Right lobe of liver (tissue), 4 donors: ENCODE measurements at regions not wholly inside any gene's neighbourhood (a gene's known extent, or its start where the extent isn't known, plus 50 kb on each side); places are given as distances from the start of the nearest gene placed in this dataset.

ENCODE experiments used
- CTCF ChIP-seq, 4 donors: fragments of 200-600 bp in 3 of 4; fragments of 450-650 bp in 1 of 4; IDR thresholded peaks; one replicate each; pipeline versions ENCODE4 v1.5.1 to v1.8.0; 2016 to 2022; ENCODE audit warnings: antibody characterized with exemption in 4 of 4, mild to moderate bottlenecking in 2 of 4
- POLR2A ChIP-seq: fragments of 450-650 bp; IDR thresholded peaks from one replicate; pipeline ENCODE4 v1.6.1; 2017; ENCODE audit warnings: antibody characterized with exemption, mild to moderate bottlenecking
- donor health status: DM: no; HTN: no; CAD: no.
- donor health status: DM: no; HTN: no; CAD: no.
- donor health status: DM: no; HTN: yes; CAD: no.

GRCh38 chr2:176847575-176847974 is 365.0 kb upstream of the HNRNPA3 start:
- TF ChIP-seq POLR2A, result no peak
- TF ChIP-seq CTCF (IDR thresholded peaks at IDR 0.05), result no peak
